Fibroblast of the aortic adventitia (primary cell): ENCODE measurements at regions not wholly inside any gene's neighbourhood (a gene's known extent, or its start where the extent isn't known, plus 50 kb on each side); places are given as distances from the start of the nearest gene placed in this dataset.
A peak's percentile ranks its signal among the peaks of the same experiment; 100 is the strongest.

ENCODE experiments used
- DNase-seq: peaks from one replicate; pipeline ENCODE4 v3.0.0-alpha.2; 2010; ENCODE audit warnings: low read depth
- H3K4me3 ChIP-seq: 2 replicates; pipeline ENCODE4 v1.5.1; 2011; ENCODE audit warnings: low read depth, mild to moderate bottlenecking, control low read depth, low read length, moderate library complexity
- CTCF ChIP-seq: IDR thresholded peaks from 2 replicates; pipeline ENCODE4 v1.5.1; 2011; ENCODE audit warnings: mild to moderate bottlenecking, low read length, control low read depth, inconsistent platforms; ENCODE audit not compliant: insufficient read depth

GRCh38 chrX:42955349-42955748 is 177.4 kb upstream of the PPP1R2C start:
- no peak for TF ChIP-seq CTCF

GRCh38 chrX:42967681-42968300 is 189.8 kb upstream of the PPP1R2C start:
- no peak for TF ChIP-seq CTCF
- no peak overlapping the region for H3K4me3 ChIP-seq
- DNase-seq, result no peak

More at GRCh38 chrX:42955349-42955748, 177.4 kb upstream of the PPP1R2C start:
- DNase-seq, result no peak
- no peak overlapping the region for H3K4me3 ChIP-seq

- TF ChIP-seq CTCF, result no peak
- H3K4me3 ChIP-seq, result no peak overlapping the region
- no peak for DNase-seq
These were observed 195.4 kb upstream of the PPP1R2C start for GRCh38 chrX:42973321-42973720.

GRCh38 chrX:42975906-42976305 is 197.9 kb upstream of the PPP1R2C start:
- TF ChIP-seq CTCF, result no peak
- DNase-seq, result no peak
- no peak overlapping the region for H3K4me3 ChIP-seq

- peak; percentile 4 for DNase-seq
- no peak overlapping the region for H3K4me3 ChIP-seq
- no peak for TF ChIP-seq CTCF
These were observed 198.9 kb upstream of the PPP1R2C start for GRCh38 chrX:42976746-42977366.

GRCh38 chrX:42978655-42979379 is 200.9 kb upstream of the PPP1R2C start:
- TF ChIP-seq CTCF, result no peak
- DNase-seq, result no peak
- H3K4me3 ChIP-seq, result no peak overlapping the region
